ENCODE measurements at regions not wholly inside any gene's neighbourhood (a gene's known extent, or its start where the extent isn't known, plus 50 kb on each side); places are given as distances from the start of the nearest gene placed in this dataset.
A peak's percentile ranks its signal among the peaks of the same experiment; 100 is the strongest.

DNA sequence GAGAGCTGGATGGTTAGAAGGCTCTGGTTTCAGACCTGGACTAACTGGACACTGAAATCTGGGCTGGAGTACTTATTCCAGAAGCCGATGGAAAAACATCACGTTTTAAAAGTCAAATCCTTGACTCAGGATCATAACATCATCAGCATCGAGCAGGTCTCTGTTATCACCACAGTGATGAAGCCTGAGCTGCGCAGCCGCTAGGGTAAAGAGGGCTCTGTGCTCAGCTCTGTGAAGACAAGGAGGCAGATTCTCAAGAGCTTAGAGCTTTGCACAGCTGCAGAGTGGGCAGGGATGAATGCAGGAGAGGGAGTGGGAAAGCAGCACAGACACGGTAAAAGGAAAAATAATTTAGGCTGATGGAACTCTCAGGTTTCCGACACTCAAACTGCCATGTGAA is 208.8 kb upstream of the TAS2R1 start:
- in situ Hi-C loops (cut with MboI; ENCODE audit: low sequenced_read_pairs) (no loop called here), dilution Hi-C loops (cut with HindIII; ENCODE audit: low sequenced_read_pairs, unreplicated experiment) (no loop called here), intact Hi-C loops (cut with micrococcal nuclease) (no loop called here)
- H3K9ac ChIP-seq (ENCODE audit: low read depth, low read length), result no peak overlapping the region
- no peaks in the 10 kb centered on the region for H3K36me3 ChIP-seq (ENCODE audit: control insufficient read depth, insufficient read depth, low read length)
- no peak overlapping the region for H2BK120ac ChIP-seq (ENCODE audit: low read depth, low read length)
- no peak overlapping the region for H2BK15ac ChIP-seq (ENCODE audit: low read depth, low read length)
- no peak overlapping the region for H3K23ac ChIP-seq (ENCODE audit: low read depth, low read length)
- peaks cover 2% of the 10 kb centered on the region; the same call in 1 of the 2 replicates for H3K27me3 ChIP-seq (ENCODE audit: control insufficient read depth, insufficient read depth, low read length)
- H3K4ac ChIP-seq (ENCODE audit: low read depth, low read length), result no peak overlapping the region
- POLR2A ChIA-PET (ENCODE audit: unreplicated experiment), result no interaction called here
- H3K14ac ChIP-seq (replicated peaks; ENCODE audit: low read depth, low read length), result no peak overlapping the region
- H3K27ac ChIP-seq (ENCODE audit: insufficient read depth, low read length), result no peak overlapping the region
- peaks cover 7% of the 10 kb centered on the region for H3K9me3 ChIP-seq (ENCODE audit: control insufficient read depth, insufficient read depth, low read length)
- no peak overlapping the region for H2AK5ac ChIP-seq (ENCODE audit: low read depth, low read length)
- no peak overlapping the region for H2BK5ac ChIP-seq (ENCODE audit: low read depth, low read length, poor library complexity, severe bottlenecking)
- no peaks in the 10 kb centered on the region for H3K4me1 ChIP-seq (ENCODE audit: control insufficient read depth, insufficient read depth, low read length)
- no peak overlapping the region for H4K91ac ChIP-seq (ENCODE audit: insufficient read depth, low read depth, low read length)
- TF ChIP-seq RFX5 (IDR thresholded peaks at IDR 0.05; ENCODE audit: low read depth, low read length) (no peak), FOS (IDR thresholded peaks at IDR 0.05; ENCODE audit: low read depth, low read length) (no peak), RCOR1 (IDR thresholded peaks at IDR 0.05; ENCODE audit: insufficient replicate concordance, low read length) (no peak), MAZ (IDR thresholded peaks at IDR 0.05; ENCODE audit: borderline replicate concordance, low read depth, low read length) (no peak), CTCF (conservative IDR thresholded peaks at IDR 0.05; ENCODE audit: low read depth, low read length) (no peak), BHLHE40 (IDR thresholded peaks at IDR 0.05; ENCODE audit: low read depth, low read length) (no peak), POLR2A (IDR thresholded peaks at IDR 0.05; ENCODE audit: low read depth, low read length) (no peak), ELK1 (IDR thresholded peaks at IDR 0.05; ENCODE audit: borderline replicate concordance, low read depth, low read length) (no peak), CEBPB (IDR thresholded peaks at IDR 0.05; ENCODE audit: low read depth, low read length) (no peak), SMC3 (IDR thresholded peaks at IDR 0.05; ENCODE audit: low read depth, low read length) (no peak), MXI1 (IDR thresholded peaks at IDR 0.05; ENCODE audit: borderline replicate concordance, low read depth, low read length) (no peak), MAFK (IDR thresholded peaks at IDR 0.05; ENCODE audit: low read depth, low read length) (no peak), NFE2L2 (IDR thresholded peaks at IDR 0.05; ENCODE audit: low read depth, low read length) (no peak), RAD21 (IDR thresholded peaks at IDR 0.05; ENCODE audit: low read length) (no peak)
- TF ChIP-seq, protein P1, sequence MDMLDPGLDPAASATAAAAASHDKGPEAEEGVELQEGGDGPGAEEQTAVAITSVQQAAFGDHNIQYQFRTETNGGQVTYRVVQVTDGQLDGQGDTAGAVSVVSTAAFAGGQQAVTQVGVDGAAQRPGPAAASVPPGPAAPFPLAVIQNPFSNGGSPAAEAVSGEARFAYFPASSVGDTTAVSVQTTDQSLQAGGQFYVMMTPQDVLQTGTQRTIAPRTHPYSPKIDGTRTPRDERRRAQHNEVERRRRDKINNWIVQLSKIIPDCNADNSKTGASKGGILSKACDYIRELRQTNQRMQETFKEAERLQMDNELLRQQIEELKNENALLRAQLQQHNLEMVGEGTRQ (IDR thresholded peaks at IDR 0.05; ENCODE audit: low read depth, low read length), result no peak
- no peaks in the 10 kb centered on the region for H4K20me1 ChIP-seq (ENCODE audit: insufficient read depth, low read length)
- H4K5ac ChIP-seq (ENCODE audit: low read depth, low read length), result no peak overlapping the region
- H3K4me2 ChIP-seq (ENCODE audit: low read depth, low read length), result no peak overlapping the region
- no peaks in the 10 kb centered on the region for H3K79me1 ChIP-seq (ENCODE audit: low read depth in 1 of 2, low read length in 2 of 2)
- WGBS, 2 experiments (ENCODE audit: extremely low coverage in 2 of 2, insufficient read length in 1 of 2), result 72% methylated on average over 2 of the region's 7 CpGs; no CpG with 5 or more reads in 1 of the 2 experiments
- no peak overlapping the region for H3K56ac ChIP-seq (ENCODE audit: extremely low read depth, insufficient read depth, low read length)
- no peak overlapping the region for H2BK20ac ChIP-seq (ENCODE audit: low read depth, low read length)
- CTCF ChIA-PET, result no interaction called here
- no peak overlapping the region for H4K8ac ChIP-seq (ENCODE audit: low read depth in 2 of 2, low read length in 2 of 2)
- peak; percentile 24; the same call in 1 of the 2 replicates for ATAC-seq (ENCODE audit: low read depth)
- no TSS peak for BruUV-seq (replicated peaks)
- DNase-seq, result no peak
- no peak overlapping the region for H2AK9ac ChIP-seq (replicated peaks; ENCODE audit: low read depth, low read length, poor library complexity)
- H3K9me1 ChIP-seq (ENCODE audit: insufficient read depth, low read length), result no peaks in the 10 kb centered on the region
- H3K4me3 ChIP-seq (ENCODE audit: insufficient read depth, low read depth, low read length), result no peak overlapping the region
- no peak overlapping the region for H3K18ac ChIP-seq (ENCODE audit: low read depth, low read length)
- no peak overlapping the region for H2AFZ ChIP-seq (replicated peaks; ENCODE audit: low read length, poor library complexity)

All from IMR-90 (cell line).